GM18517 (cell line): ENCODE measurements at regions not wholly inside any gene's neighbourhood (a gene's known extent, or its start where the extent isn't known, plus 50 kb on each side); places are given as distances from the start of the nearest gene placed in this dataset.
"Not testable (repeated sequence)": the region's sequence is repeated elsewhere in the genome, so short reads cannot be mapped to it uniquely, and the experiment has no call there.

Experiments
- ATAC-seq: cut with Tn5 transposase; IDR thresholded peaks from one replicate; pipeline ENCODE4 v1.9.1; 2021; ENCODE audit warnings: mild to moderate bottlenecking, moderate library complexity; ENCODE audit not compliant: unreplicated experiment

GRCh38 chr16:63774302-63774701 is 1347.6 kb downstream of the CDH11 start:
- ATAC-seq, result no peak

- no peak for ATAC-seq
Measured at GRCh38 chr16:63769211-63769610, 1352.7 kb downstream of the CDH11 start.

- ATAC-seq, result not testable (repeated sequence)
Measured at GRCh38 chr16:63760246-63760645, 1361.6 kb downstream of the CDH11 start.

GRCh38 chr16:63752347-63752746 is 1369.5 kb downstream of the CDH11 start:
- ATAC-seq, result no peak

- ATAC-seq, result no peak
Measured at GRCh38 chr16:63749276-63749675, 1372.6 kb downstream of the CDH11 start.

GRCh38 chr16:63745456-63745855 is 1376.4 kb downstream of the CDH11 start:
- ATAC-seq, result no peak

- ATAC-seq, result no peak
Measured at GRCh38 chr16:63744077-63744874, 1377.6 kb downstream of the CDH11 start.

GRCh38 chr16:63742150-63742549 is 1379.7 kb downstream of the CDH11 start:
- ATAC-seq, result no peak

- ATAC-seq, result no peak
Measured at GRCh38 chr16:63737633-63738032, 1384.2 kb downstream of the CDH11 start.

GRCh38 chr16:63735456-63735855 is 1386.4 kb downstream of the CDH11 start:
- no peak for ATAC-seq

- ATAC-seq, result no peak
Measured at GRCh38 chr16:63720848-63721247, 1401.0 kb downstream of the CDH11 start.

- no peak for ATAC-seq
Measured at GRCh38 chr16:63719926-63720325, 1401.9 kb downstream of the CDH11 start.

- ATAC-seq, result no peak
Measured at GRCh38 chr16:63717806-63718205, 1404.1 kb downstream of the CDH11 start.

- no peak for ATAC-seq
Measured at GRCh38 chr16:63714876-63715275, 1407.0 kb downstream of the CDH11 start.

GRCh38 chr16:63712725-63713124 is 1409.1 kb downstream of the CDH11 start:
- ATAC-seq, result no peak

GRCh38 chr16:63703612-63704011 is 1418.3 kb downstream of the CDH11 start:
- no peak for ATAC-seq

- ATAC-seq, result no peak
Measured at GRCh38 chr16:63702981-63703590, 1418.8 kb downstream of the CDH11 start.

- ATAC-seq, result no peak
Measured at GRCh38 chr16:63697736-63698135, 1424.1 kb downstream of the CDH11 start.

- no peak for ATAC-seq
Measured at GRCh38 chr16:63695347-63695746, 1426.5 kb downstream of the CDH11 start.

GRCh38 chr16:63690961-63691360 is 1430.9 kb downstream of the CDH11 start:
- no peak for ATAC-seq

GRCh38 chr16:63690267-63690666 is 1431.6 kb downstream of the CDH11 start:
- no peak for ATAC-seq

- no peak for ATAC-seq
Measured at GRCh38 chr16:63689068-63689467, 1432.8 kb downstream of the CDH11 start.
